ENCODE measurements at regions not wholly inside any gene's neighbourhood (a gene's known extent, or its start where the extent isn't known, plus 50 kb on each side); places are given as distances from the start of the nearest gene placed in this dataset.
A peak's percentile ranks its signal among the peaks of the same experiment; 100 is the strongest.

DNA sequence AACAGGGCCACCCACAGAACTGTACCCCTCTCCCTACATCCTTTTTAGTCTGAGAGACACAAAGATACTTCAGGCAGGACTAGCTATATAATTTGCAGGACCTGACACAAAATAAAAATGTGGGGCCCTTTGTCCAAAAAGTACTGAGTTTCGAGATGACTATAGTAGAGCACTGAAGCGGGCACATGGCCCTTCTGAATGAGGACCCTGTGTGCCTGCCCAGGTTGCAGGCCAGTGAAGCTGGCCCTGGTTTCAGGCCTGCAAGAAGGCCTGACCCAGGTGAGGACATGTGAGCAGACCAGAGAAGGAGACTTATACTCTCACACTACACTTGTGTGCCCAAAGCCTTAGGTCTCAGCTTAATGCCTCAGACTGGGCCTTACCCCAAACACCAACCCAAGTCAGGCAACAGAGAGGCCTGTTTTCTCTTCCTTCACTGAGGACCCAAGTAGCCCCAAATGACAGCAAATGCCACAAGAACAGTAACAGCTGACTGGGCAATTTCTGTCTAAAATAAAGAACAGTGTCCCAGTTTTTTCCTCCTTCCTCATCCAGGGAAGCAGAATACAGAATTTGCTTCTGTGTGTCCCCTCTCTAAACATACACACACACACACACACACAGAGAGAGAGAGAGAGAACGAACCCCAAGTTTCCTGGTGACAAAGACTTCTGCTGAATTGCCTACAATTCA lies 100.9 kb upstream of the ARHGEF3 start:
- H2BK20ac ChIP-seq (ENCODE audit: low read depth, low read length), result no peak overlapping the region
- no peak overlapping the region for H2AFZ ChIP-seq (replicated peaks; ENCODE audit: low read length, poor library complexity)
- H3K79me1 ChIP-seq (ENCODE audit: low read depth in 1 of 2, low read length in 2 of 2), result no peaks in the 10 kb centered on the region
- no peak overlapping the region for H4K5ac ChIP-seq (ENCODE audit: low read depth, low read length)
- H2AK9ac ChIP-seq (replicated peaks; ENCODE audit: low read depth, low read length, poor library complexity), result no peak overlapping the region
- H3K14ac ChIP-seq (replicated peaks; ENCODE audit: low read depth, low read length), result no peak overlapping the region
- TF ChIP-seq, protein P1, sequence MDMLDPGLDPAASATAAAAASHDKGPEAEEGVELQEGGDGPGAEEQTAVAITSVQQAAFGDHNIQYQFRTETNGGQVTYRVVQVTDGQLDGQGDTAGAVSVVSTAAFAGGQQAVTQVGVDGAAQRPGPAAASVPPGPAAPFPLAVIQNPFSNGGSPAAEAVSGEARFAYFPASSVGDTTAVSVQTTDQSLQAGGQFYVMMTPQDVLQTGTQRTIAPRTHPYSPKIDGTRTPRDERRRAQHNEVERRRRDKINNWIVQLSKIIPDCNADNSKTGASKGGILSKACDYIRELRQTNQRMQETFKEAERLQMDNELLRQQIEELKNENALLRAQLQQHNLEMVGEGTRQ (IDR thresholded peaks at IDR 0.05; ENCODE audit: low read depth, low read length), result no peak
- TF ChIP-seq ELK1 (IDR thresholded peaks at IDR 0.05; ENCODE audit: borderline replicate concordance, low read depth, low read length) (no peak), CTCF (conservative IDR thresholded peaks at IDR 0.05; ENCODE audit: low read depth, low read length) (no peak), MXI1 (IDR thresholded peaks at IDR 0.05; ENCODE audit: borderline replicate concordance, low read depth, low read length) (no peak), FOS (IDR thresholded peaks at IDR 0.05; ENCODE audit: low read depth, low read length) (no peak), RFX5 (IDR thresholded peaks at IDR 0.05; ENCODE audit: low read depth, low read length) (no peak), MAFK (IDR thresholded peaks at IDR 0.05; ENCODE audit: low read depth, low read length) (peak; percentile 63)
- DNase-seq (no peak), ATAC-seq (ENCODE audit: low read depth) (no peak)
- no TSS peak for BruUV-seq (replicated peaks)
- H3K36me3 ChIP-seq (ENCODE audit: control insufficient read depth, insufficient read depth, low read length), result no peaks in the 10 kb centered on the region
- no peaks in the 10 kb centered on the region for H4K20me1 ChIP-seq (ENCODE audit: insufficient read depth, low read length)
- H3K4me2 ChIP-seq (ENCODE audit: low read depth, low read length), result no peak overlapping the region
- H3K18ac ChIP-seq (ENCODE audit: low read depth, low read length), result no peak overlapping the region
- H4K91ac ChIP-seq (ENCODE audit: insufficient read depth, low read depth, low read length), result no peak overlapping the region
- H3K9me3 ChIP-seq (ENCODE audit: control insufficient read depth, insufficient read depth, low read length), result no peaks in the 10 kb centered on the region
- intact Hi-C loops (cut with micrococcal nuclease) (no loop called here), dilution Hi-C loops (cut with HindIII; ENCODE audit: low sequenced_read_pairs, unreplicated experiment) (no loop called here), in situ Hi-C loops (cut with MboI; ENCODE audit: low sequenced_read_pairs) (no loop called here)
- H3K4me3 ChIP-seq (ENCODE audit: insufficient read depth, low read depth, low read length), result no peak overlapping the region
- no peaks in the 10 kb centered on the region; the same call in 1 of the 2 replicates for H3K4me1 ChIP-seq (ENCODE audit: control insufficient read depth, insufficient read depth, low read length)
- H3K23ac ChIP-seq (ENCODE audit: low read depth, low read length), result no peak overlapping the region
- H3K27ac ChIP-seq (ENCODE audit: insufficient read depth, low read length), result no peak overlapping the region
- H2BK5ac ChIP-seq (ENCODE audit: low read depth, low read length, poor library complexity, severe bottlenecking), result no peak overlapping the region
- no peak overlapping the region for H2BK120ac ChIP-seq (ENCODE audit: low read depth, low read length)
- POLR2A ChIA-PET (ENCODE audit: unreplicated experiment), result no interaction called here
- CTCF ChIA-PET, result no interaction called here
- no peak overlapping the region for H3K4ac ChIP-seq (ENCODE audit: low read depth, low read length)
- H3K9me1 ChIP-seq (ENCODE audit: insufficient read depth, low read length), result no peaks in the 10 kb centered on the region
- H3K9ac ChIP-seq (ENCODE audit: low read depth, low read length), result no peak overlapping the region
- H3K56ac ChIP-seq (ENCODE audit: extremely low read depth, insufficient read depth, low read length), result no peak overlapping the region
- WGBS, 2 experiments (ENCODE audit: extremely low coverage in 2 of 2, insufficient read length in 1 of 2), result no CpG with 5 or more reads among the region's 3 CpGs
- no peak overlapping the region for H2AK5ac ChIP-seq (ENCODE audit: low read depth, low read length)
- no peak overlapping the region for H4K8ac ChIP-seq (ENCODE audit: low read depth in 2 of 2, low read length in 2 of 2)
- H3K27me3 ChIP-seq (ENCODE audit: control insufficient read depth, insufficient read depth, low read length), result no peaks in the 10 kb centered on the region
- H2BK15ac ChIP-seq (ENCODE audit: low read depth, low read length), result no peak overlapping the region
